GM19035 (cell line): ENCODE measurements at regions not wholly inside any gene's neighbourhood (a gene's known extent, or its start where the extent isn't known, plus 50 kb on each side); places are given as distances from the start of the nearest gene placed in this dataset.
"Not testable (repeated sequence)": the region's sequence is repeated elsewhere in the genome, so short reads cannot be mapped to it uniquely, and the experiment has no call there.

Experiments used
- ATAC-seq: cut with Tn5 transposase; IDR thresholded peaks from one replicate; pipeline ENCODE4 v1.9.1; 2021; ENCODE audit not compliant: unreplicated experiment

- ATAC-seq, result not testable (repeated sequence)
Measured at GRCh38 chr12:54799966-54800365, 54.4 kb upstream of the MUCL1 start.

GRCh38 chr12:54798651-54799050 lies 55.7 kb upstream of the MUCL1 start:
- no peak for ATAC-seq

- ATAC-seq, result no peak
Measured at GRCh38 chr12:54796991-54797390, 57.3 kb upstream of the MUCL1 start.

GRCh38 chr12:54795644-54796043 lies 58.7 kb upstream of the MUCL1 start:
- ATAC-seq, result no peak

GRCh38 chr12:54786081-54786480 lies 68.2 kb upstream of the MUCL1 start:
- no peak for ATAC-seq

- ATAC-seq, result no peak
Measured at GRCh38 chr12:54784115-54784514, 70.2 kb upstream of the MUCL1 start.

GRCh38 chr12:54777031-54777430 lies 77.3 kb upstream of the MUCL1 start:
- ATAC-seq, result not testable (repeated sequence)

- no peak for ATAC-seq
Measured at GRCh38 chr12:54773593-54773992, 80.7 kb upstream of the MUCL1 start.

- no peak for ATAC-seq
Measured at GRCh38 chr12:54765652-54766051, 88.7 kb upstream of the MUCL1 start.

- no peak for ATAC-seq
Measured at GRCh38 chr12:54762390-54762789, 91.9 kb upstream of the MUCL1 start.

- ATAC-seq, result no peak
Measured at GRCh38 chr12:54759751-54760150, 94.6 kb upstream of the MUCL1 start.

GRCh38 chr12:54751493-54751892 lies 102.8 kb upstream of the MUCL1 start:
- ATAC-seq, result no peak

GRCh38 chr12:54749191-54749818 lies 101.1 kb upstream of the DCD start:
- peak; percentile 80 for ATAC-seq

GRCh38 chr12:54744590-54744989 lies 96.4 kb upstream of the DCD start:
- ATAC-seq, result no peak

- ATAC-seq, result no peak
Measured at GRCh38 chr12:54740882-54741281, 92.7 kb upstream of the DCD start.

GRCh38 chr12:54736549-54736948 lies 88.4 kb upstream of the DCD start:
- ATAC-seq, result no peak

- no peak for ATAC-seq
Measured at GRCh38 chr12:54734196-54734950, 86.2 kb upstream of the DCD start.

- ATAC-seq, result no peak
Measured at GRCh38 chr12:54725233-54725843, 77.2 kb upstream of the DCD start.

GRCh38 chr12:54723379-54724256 lies 75.5 kb upstream of the DCD start:
- ATAC-seq, result peak; percentile 56

GRCh38 chr12:54721312-54721711 lies 73.1 kb upstream of the DCD start:
- no peak for ATAC-seq

- no peak for ATAC-seq
Measured at GRCh38 chr12:54719691-54720090, 71.5 kb upstream of the DCD start.
